8988T (cell line): ENCODE measurements at regions not wholly inside any gene's neighbourhood (a gene's known extent, or its start where the extent isn't known, plus 50 kb on each side); places are given as distances from the start of the nearest gene placed in this dataset.
"Not testable (repeated sequence)": the region's sequence is repeated elsewhere in the genome, so short reads cannot be mapped to it uniquely, and the experiment has no call there.

Experiments
- DNase-seq: peaks from one replicate; pipeline ENCODE4 v3.0.0; 2011

GRCh38 chr7:10401793-10402192 is 571.9 kb upstream of the PHF14 start:
- DNase-seq: no peak

- no peak for DNase-seq
Observed at GRCh38 chr7:10412422-10413019, 561.2 kb upstream of the PHF14 start.

DNA sequence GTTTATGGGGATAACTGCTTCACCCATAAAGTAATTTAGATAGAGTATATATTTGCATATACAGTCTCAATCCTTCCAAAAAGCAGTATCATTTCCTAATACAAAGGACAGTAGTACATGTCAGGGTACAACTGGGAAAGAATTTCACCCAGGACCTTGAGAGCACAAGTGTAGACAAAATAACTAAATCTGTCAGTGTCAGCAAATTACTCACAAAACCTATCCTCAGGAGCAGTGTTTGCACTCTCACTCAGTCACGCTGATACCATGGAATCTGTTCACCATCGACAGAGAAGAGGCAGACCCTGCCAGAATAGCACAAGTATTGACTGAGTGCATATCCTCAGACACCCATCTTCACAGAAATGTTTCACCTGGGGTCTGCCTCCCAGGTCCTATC is 554.7 kb upstream of the PHF14 start:
- no peak for DNase-seq

DNA sequence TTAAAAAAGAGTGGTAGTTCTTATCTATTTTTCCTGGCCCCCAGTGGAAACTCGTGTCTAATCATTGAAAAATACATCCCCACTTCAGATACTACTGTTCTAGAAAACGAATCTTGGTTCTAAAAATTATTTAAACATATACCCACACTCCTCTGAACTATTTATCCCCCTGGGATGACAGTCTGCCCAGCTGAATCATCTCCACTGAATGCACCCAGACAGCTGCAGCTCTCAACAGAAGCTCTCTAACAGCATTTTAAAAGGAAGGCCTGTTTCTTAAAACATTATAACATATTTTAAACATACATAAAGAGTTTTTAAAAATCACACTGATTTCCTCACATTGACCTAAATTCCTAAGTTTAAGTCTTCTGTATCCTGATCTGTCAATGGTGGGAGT is 544.6 kb upstream of the PHF14 start:
- no peak for DNase-seq

- DNase-seq: no peak
Observed at GRCh38 chr7:10429511-10429910, 544.2 kb upstream of the PHF14 start.

DNA sequence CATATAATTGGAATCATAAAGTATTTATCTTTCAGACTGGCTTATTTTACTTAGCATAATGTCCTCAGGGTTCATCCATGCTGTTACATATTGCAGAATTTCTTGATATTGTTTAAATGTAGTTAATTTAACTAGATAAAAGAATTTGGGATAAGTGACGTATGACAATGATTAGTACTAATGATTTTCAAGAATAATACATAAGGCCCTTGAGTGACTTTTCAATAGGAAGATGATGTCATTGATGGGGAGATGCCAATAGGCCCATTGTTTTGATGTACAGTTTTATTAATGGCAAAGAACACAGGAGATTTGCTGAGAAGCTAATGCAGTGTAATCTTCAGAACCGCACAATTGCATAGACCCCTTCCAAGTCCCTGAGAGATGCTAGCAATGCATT is 537.4 kb upstream of the PHF14 start:
- DNase-seq: no peak

DNA sequence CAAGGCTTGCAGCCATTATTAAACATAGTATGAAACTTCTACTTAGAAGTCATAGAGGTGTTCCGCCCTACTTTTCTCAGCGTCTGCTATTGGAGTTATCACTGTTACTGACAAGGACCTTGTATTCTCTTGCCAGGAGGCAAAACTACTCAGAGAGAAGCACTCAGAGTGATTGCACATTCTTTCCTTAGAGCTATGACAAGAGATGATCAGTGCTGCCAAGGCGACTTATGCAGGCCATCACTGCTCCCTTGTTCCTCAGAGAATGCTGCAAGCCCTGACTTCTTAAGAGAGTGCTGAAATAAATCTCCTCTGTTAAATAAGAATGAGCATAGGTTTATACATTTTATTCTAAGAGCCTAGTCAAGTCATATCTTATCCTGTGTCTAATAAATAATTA is 534.6 kb upstream of the PHF14 start:
- no peak for DNase-seq

GRCh38 chr7:10455936-10456335 is 517.7 kb upstream of the PHF14 start:
- DNase-seq: no peak

DNA sequence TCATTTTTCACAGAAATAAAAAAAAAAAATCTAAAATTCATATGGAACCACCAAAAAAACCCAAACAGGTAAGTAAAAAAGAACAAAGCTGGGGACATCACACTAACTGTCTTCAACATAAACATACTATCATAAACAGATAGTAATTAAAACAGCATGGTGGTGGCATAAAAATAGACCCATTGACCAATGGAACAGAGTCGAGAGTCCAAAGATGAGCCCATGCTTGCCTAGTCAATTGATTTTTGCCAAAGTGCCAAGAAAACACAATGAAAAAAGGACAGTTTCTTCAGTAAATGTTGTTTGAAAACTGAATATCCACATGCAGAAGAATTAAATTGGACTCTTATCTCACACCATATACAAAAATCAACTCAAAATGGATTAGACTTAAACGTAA is 513.2 kb upstream of the PHF14 start:
- DNase-seq: no peak

DNA sequence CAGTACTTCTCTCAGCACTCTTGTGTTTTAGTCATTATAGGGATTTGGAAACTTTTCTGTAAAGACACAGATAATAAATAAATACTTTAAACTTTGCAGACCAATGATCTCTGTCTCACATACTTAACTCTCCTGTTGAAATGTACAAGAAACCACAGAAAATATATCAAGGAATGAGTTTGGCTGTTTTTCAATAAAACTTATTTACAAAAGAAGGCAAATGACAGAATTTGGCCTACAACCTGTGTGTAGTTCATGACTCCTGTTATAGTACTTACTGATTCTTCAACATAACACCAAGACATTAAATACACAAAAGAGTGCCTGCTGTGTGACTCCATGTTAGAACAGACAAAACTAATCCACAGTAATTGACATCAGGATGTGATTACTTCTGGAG is 510.0 kb upstream of the PHF14 start:
- DNase-seq: no peak

- DNase-seq: not testable (repeated sequence)
Observed at GRCh38 chr7:10465536-10465935, 508.1 kb upstream of the PHF14 start.

GRCh38 chr7:10468908-10469307 is 504.8 kb upstream of the PHF14 start:
- DNase-seq: no peak

- no peak for DNase-seq
Observed at GRCh38 chr7:10469476-10469875, 504.2 kb upstream of the PHF14 start.

DNA sequence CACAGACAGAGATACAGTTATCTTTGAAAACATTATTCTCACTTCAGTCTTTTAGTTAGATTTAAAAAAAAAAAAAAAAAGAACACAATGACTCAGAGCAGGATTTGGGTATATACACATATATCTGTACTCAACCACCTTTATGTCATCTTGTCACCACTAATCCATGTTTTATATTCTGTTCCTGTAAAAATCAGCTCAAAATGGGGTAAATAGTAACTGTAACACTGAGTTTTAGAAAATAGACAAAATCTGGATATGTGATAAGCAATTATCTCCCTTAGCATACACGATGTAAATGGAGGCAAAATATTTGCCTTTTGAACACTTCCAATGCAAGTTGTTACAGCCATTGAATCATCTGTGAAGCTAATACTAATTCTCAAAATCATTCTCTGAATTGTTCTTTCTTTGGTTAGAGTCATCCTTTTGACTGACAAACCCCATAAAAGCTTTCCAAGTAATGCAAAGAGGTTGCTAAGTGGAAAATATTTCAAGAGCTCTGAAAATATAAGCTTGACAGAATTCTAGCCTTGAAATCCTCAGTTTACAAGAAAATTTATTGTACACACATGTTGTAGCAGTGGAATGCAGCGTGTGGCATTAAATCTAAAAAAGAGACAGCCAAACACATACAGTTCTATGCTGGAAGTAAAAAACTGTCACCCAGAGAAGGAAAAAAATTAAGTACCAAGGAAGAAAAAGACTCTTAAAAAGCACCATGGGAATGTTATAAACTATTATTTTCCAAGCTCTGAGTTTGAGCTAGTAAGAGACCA is 502.2 kb upstream of the PHF14 start:
- DNase-seq: no peak

DNA sequence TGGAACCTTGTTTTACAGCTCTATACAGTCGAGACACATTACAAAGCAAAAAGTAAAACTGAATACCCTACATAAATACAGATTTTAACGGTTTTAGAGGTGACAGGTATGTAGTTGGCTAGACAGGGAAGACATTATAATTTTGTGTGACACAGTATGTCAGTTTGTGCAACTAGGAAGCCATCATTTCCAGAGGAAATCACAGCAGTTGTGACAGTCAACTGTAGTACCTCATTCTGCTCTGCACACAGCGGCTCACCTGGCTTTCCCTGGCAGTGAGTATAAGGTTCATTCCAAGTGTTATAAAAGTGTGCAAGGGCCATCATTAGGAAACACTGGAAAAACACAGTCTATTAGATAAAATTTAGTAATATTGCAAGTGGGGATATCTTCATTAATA is 501.6 kb upstream of the PHF14 start:
- no peak for DNase-seq

- DNase-seq: no peak
Observed at GRCh38 chr7:10473569-10473968, 500.1 kb upstream of the PHF14 start.

DNA sequence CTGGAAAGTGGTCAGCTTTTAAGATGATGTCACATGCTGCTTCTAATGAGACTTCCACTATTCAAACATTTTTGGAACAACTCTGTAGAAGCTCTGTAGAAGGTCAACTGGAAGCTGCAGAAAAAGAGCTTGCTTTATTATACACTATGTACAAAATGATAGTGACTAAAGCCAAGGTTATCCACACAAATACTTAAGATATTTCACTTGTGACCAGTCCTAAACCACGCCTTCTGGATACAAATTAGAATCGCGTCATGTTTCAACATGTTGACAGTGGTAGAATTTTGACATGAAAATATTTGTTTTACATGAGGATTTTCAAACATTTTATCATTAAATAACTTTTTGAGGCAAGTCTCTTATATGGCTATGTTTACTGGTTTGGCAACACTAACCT is 499.6 kb upstream of the PHF14 start:
- no peak for DNase-seq

GRCh38 chr7:10475940-10476641 is 497.6 kb upstream of the PHF14 start:
- no peak for DNase-seq

DNA sequence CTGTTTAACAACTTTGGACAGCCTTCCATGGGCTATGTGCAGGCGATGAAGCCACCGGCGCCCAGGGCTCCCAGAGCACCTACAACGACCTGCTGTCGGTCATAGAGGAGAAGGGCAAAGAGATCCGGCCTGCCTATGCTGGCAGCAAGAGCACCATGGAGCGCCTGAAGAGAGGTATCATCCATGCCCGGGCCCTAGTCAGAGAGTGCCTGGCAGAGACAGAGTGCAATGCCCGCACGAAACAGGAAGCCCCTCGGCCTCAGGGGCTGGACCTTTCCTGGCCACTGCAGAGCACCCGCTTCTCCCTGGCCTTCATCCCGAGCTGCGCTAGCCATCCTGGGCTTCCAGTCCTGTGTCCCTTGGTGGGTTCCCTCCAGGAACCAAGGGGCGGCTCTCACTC is 497.0 kb upstream of the PHF14 start:
- DNase-seq: no peak

GRCh38 chr7:10483671-10484070 is 490.0 kb upstream of the PHF14 start:
- no peak for DNase-seq

GRCh38 chr7:10484767-10485166 is 488.9 kb upstream of the PHF14 start:
- no peak for DNase-seq

GRCh38 chr7:10501206-10501884 is 472.3 kb upstream of the PHF14 start:
- DNase-seq: not testable (repeated sequence)

DNA sequence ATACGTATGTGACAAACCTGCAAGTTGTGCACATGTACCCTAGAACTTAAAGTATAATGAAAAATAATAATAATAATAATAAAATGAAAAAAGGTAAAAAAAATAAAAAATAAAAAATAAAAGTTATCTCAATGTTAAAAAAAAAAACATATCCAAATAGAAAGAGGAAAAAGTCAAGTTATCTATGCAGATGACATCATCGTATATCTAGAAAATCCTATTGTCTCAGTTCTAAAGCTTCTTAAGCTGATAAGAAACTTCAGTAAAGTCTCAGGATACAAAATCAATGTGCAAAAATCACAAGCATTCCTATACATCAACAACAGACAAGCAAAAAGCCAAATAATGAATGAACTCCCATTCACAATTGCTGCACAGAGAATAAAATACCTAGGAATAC is 466.6 kb upstream of the PHF14 start:
- DNase-seq: no peak

GRCh38 chr7:10521306-10521705 is 452.4 kb upstream of the PHF14 start:
- DNase-seq: no peak
